ENCODE measurements at regions not wholly inside any gene's neighbourhood (a gene's known extent, or its start where the extent isn't known, plus 50 kb on each side); places are given as distances from the start of the nearest gene placed in this dataset.
"Not testable (repeated sequence)": the region's sequence is repeated elsewhere in the genome, so short reads cannot be mapped to it uniquely, and the experiment has no call there.

DNA sequence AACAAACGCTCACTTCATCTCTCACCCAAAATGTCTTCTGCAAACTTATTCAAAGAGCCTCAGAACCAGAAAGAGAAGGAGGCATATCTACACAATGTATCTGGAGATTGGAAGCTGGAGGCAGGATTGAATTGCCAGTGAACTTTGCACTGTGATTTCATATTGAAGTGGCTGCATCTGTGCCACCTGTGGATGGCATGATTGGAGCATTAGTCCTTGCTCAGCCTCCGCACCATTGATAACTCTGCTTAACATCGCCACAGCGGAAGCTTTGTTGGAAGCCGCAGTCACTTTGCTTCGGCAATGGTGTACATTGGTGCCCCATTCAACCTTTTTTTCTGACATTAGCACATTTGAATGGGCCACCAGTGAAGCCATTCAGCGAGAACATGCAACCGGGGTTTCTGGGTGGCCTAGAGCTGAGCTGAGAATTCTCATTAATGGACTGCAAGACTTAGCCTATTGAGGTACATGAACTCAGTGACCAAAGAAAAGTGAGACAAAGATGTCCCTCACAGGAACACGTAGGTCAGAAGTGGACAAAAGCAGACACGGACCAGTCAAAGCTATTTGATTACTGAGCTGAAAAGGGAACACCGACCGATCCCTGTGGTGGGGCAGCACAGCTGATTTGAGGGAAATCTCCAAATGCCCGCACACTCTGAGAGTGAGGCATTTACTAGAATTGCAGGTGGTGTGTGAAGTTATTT, 130.4 kb downstream of the BRMS1L start:
- intact Hi-C loops (cut with DNase I) = no loop called here
- TF ChIP-seq CTCF (IDR thresholded peaks at IDR 0.05) = no peak
- no peak for TF ChIP-seq POLR2A (IDR thresholded peaks at IDR 0.05)
- H3K27ac ChIP-seq = no peak overlapping the region
- no peaks in the 10 kb centered on the region for H3K9me3 ChIP-seq
- no peaks in the 10 kb centered on the region for H3K4me1 ChIP-seq
- 72% methylated on average over 6 of the region's 13 CpGs for WGBS (ENCODE audit: insufficient coverage, low coverage, low lambda C conversion rate, missing lambda C conversion rate)
- no peaks in the 10 kb centered on the region for H3K36me3 ChIP-seq
- H3K27me3 ChIP-seq = no peaks in the 10 kb centered on the region
- DNase-seq (no peak), ATAC-seq (no peak)
- no peak overlapping the region for H3K4me3 ChIP-seq

GRCh38 chr14:35952584-35952983, 126.4 kb downstream of the BRMS1L start:
- no peaks in the 10 kb centered on the region for H3K9me3 ChIP-seq
- TF ChIP-seq CTCF (IDR thresholded peaks at IDR 0.05) (no peak), POLR2A (IDR thresholded peaks at IDR 0.05) (no peak)
- no peaks in the 10 kb centered on the region for H3K4me1 ChIP-seq
- no peak for DNase-seq
- H3K36me3 ChIP-seq = no peaks in the 10 kb centered on the region
- intact Hi-C loops (cut with DNase I) = no loop called here
- WGBS (ENCODE audit: insufficient coverage, low coverage, low lambda C conversion rate, missing lambda C conversion rate) = 22% methylated on average over 3 of the region's 3 CpGs
- ATAC-seq = no peak
- no peak overlapping the region for H3K27ac ChIP-seq
- H3K4me3 ChIP-seq = no peak overlapping the region
- H3K27me3 ChIP-seq = no peaks in the 10 kb centered on the region

DNA sequence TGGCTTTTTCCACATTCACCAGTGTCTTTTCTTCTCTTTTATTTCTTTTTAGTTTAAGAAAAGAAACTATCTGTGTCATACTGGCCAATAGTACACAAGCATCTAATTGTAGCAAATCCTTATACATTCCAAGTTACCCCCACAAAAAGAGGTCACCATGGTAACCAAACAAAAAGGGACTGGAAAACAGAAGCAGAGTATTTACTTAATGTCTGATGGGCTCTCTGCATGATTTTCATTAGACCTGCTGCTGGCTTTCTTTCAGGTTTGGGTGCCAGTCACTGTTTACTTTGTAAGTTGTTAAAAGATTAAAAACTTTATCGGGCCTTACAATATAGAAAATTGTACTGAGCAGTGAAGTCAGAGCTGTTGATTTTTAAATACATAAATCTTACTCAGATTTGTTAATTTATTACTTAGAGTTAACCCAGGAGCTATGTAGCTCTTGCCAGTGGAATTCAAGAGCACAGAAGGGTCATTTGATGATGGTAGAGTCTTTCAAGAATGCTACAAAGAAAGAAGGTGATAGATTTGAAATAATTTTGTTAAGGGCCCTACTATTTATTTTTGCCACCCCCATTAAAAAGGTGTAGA, 123.9 kb downstream of the BRMS1L start:
- Histone ChIP-seq H3K9me3 (no peaks in the 10 kb centered on the region), H3K27ac (no peak overlapping the region), H3K27me3 (no peaks in the 10 kb centered on the region), H3K4me3 (no peak overlapping the region), H3K4me1 (no peaks in the 10 kb centered on the region), H3K36me3 (no peaks in the 10 kb centered on the region)
- intact Hi-C loops (cut with DNase I) = no loop called here
- no peak for ATAC-seq
- TF ChIP-seq POLR2A (IDR thresholded peaks at IDR 0.05) (no peak), CTCF (IDR thresholded peaks at IDR 0.05) (no peak)
- WGBS (ENCODE audit: insufficient coverage, low coverage, low lambda C conversion rate, missing lambda C conversion rate) = 29% methylated on average over 1 of the region's 1 CpG
- DNase-seq = no peak

DNA sequence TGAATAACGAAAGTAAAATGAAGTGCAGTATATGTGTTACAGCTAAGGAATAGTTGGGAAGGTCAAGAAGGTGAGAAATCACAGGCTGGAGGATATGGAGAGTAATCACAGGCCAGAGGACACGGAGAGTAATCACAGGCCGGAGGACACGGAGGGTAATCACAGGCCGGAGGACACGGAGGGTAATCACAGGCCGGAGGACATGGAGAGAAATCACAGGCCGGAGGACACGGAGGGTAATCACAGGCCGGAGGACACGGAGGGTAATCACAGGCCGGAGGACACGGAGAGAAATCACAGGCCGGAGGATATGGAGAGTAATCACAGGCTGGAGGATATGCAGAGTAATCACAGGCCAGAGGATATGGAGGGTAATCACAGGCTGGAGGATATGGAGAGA, 121.8 kb downstream of the BRMS1L start:
- H3K36me3 ChIP-seq; intact Hi-C loops (cut with DNase I); H3K27me3 ChIP-seq; H3K9me3 ChIP-seq; H3K27ac ChIP-seq; ATAC-seq; DNase-seq; H3K4me3 ChIP-seq; H3K4me1 ChIP-seq: not testable (repeated sequence)
- WGBS (ENCODE audit: insufficient coverage, low coverage, low lambda C conversion rate, missing lambda C conversion rate) = 70% methylated on average over 13 of the region's 14 CpGs

DNA sequence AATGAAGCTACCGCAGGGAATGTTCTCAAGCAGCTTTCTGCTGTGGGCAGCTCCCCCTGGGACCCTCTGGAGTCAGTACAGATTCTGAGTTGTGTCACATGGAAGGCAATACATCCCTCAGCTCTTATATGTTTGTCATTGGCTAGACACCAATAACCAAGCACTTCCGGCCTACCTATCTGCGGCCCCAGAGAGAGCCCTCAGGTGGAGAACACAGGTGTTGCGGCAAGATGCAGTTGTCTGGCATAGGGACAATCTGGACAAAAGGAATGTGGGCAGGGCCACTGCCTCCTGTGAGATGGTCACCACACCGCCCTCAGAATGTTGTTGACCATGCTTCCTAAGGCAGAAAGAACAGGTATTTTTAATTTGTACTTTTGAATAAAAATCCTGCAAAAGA, 118.7 kb downstream of the BRMS1L start:
- Histone ChIP-seq H3K27ac (no peak overlapping the region), H3K36me3 (no peaks in the 10 kb centered on the region), H3K4me3 (no peak overlapping the region), H3K4me1 (no peaks in the 10 kb centered on the region), H3K27me3 (no peaks in the 10 kb centered on the region), H3K9me3 (no peaks in the 10 kb centered on the region)
- intact Hi-C loops (cut with DNase I) = no loop called here
- ATAC-seq = peak in 1 of 4 donors; percentile 17
- no peak for DNase-seq
- TF ChIP-seq CTCF (IDR thresholded peaks at IDR 0.05) = no peak
- TF ChIP-seq POLR2A (IDR thresholded peaks at IDR 0.05) = no peak
- 54% methylated on average over 5 of the region's 5 CpGs for WGBS (ENCODE audit: insufficient coverage, low coverage, low lambda C conversion rate, missing lambda C conversion rate)

Data from right lobe of liver (tissue), 6 donors.